ELR (cell line): ENCODE measurements at regions not wholly inside any gene's neighbourhood (a gene's known extent, or its start where the extent isn't known, plus 50 kb on each side); places are given as distances from the start of the nearest gene placed in this dataset.
A peak's percentile ranks its signal among the peaks of the same experiment; 100 is the strongest.

Experiments
- DNase-seq: peaks from one replicate; pipeline ENCODE4 v3.0.0-alpha.2; 2015; ENCODE audit warnings: low read depth

DNA sequence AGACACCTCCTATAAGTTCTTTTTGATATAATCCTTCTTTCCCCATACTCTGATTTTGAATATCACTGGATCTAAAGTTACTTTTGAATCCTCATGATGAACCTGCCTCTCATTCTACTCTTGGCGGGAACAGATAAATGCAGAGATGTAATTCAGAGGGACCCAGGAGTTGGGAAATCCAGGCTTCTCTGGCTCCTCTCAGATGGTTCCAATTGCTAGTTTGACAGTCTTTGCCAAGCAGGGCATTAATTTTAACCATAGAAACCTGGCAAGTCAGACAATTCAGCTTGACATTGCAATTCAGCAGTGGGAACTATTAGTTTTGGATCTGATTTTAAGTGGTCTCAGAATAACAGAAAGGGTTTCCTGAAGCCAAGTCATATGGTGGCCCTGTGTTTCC, 67.3 kb upstream of the KLF12 start:
- DNase-seq = no peak

DNA sequence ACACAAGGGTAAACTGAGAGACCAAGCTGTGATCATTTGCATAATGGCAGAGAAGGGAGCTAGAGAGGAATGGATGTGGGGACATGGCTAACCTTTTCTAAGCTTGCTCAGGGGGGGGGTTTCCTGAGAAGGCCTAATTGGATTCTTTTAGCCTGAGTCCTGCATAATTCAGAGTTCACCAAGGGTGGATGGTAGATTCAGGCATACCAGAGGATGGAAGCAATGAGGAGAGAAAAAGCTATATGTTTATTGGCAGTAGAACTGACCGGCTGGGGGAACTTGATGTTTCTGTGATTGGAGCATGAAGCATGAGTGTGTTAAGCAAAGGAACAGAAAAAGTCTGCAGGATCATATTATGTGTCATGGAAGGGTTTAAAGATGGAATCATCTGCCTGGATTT, 65.9 kb upstream of the KLF12 start:
- DNase-seq = peak; percentile 53

DNA sequence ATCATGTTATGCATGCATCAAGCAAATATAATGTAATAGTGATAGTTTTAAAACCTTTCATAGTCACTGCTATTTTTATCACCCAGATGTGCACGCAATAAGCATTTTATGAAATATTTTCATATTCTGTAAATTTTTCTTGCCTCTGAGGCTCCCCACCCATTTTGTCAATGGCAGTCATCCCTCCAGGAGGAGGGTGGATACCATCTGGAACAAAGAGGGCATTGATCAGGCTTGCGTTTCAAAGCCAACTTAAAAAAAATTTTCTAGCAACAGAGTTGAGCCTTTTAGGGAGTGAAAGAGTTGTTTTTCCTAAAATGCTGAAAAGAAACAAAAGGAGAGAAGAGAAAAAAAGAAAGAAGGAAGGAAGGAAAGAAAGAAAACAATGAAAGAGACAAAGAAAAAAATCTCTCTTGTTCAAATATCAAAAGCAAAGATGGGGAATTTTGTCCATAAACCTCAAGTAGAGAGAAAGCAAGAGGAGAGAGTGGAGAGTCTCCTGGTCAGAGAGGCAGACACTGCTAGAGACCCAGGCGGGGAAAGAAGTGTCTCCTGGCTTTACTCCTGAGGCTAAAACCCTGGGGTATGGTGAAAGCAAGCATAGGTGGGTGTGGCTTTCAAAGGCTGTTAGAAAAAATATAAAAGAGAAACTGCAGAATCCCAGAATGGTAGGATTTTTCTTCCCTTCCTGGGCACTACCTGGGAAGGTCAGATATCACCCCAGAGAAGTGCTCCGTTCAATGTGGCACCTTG, 63.6 kb upstream of the KLF12 start:
- no peak for DNase-seq

DNA sequence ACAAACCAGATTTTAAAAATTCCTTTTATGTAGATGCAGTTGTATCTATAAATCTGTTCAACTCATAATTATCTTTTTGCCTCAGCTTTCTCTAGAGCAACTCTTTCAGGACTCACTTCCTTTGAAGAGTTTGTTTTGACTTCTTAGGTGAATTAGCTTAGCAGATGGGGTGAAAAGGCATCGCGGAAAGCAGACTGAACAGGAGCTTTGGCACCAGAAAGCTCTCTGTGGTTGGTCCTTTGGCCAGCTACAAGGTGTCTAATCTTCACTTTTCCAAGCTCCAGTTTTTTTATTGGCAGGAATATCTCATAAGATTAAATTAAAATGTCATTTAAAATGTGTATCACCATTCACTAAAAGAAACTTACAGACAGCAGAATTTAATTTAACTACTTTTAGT, 60.6 kb upstream of the KLF12 start:
- DNase-seq = no peak

DNA sequence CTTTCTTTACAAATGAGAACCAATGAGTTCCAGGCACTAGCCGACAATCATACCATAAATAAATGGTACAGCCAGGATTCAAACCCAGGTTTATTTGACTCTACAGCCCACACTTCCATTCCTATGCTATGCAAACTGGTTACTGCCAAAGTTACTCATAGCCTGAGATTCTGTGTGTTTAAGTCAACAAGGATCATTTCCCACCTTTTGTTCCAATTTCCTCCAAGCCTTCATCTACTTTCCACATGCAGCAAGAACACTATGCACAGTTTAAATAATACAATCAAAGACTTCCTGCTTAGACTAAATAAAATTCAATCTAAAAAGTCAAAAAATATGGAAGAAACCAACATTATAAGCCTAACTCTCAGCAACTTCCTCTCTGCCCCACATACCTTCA, 59.2 kb upstream of the KLF12 start:
- no peak for DNase-seq

DNA sequence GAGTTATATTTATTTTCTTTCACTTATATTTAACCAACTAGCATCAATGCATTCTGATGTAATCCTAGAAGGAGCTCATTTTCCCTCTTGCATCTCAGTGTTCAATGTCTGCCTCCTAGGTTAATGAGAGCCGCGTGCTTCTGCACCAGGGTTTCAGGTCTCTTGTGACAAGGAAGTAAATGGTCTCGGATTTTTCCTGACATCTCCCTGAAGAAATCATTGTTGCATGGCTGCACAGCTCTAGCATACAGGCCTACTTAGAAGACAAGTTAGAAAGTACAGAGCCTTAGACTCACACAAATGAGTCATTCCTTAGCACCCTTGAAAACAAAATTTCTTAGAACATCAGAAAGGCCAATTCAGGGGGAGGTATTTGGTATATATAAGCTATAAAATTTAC, 57.2 kb upstream of the KLF12 start:
- DNase-seq = peak; percentile 37

DNA sequence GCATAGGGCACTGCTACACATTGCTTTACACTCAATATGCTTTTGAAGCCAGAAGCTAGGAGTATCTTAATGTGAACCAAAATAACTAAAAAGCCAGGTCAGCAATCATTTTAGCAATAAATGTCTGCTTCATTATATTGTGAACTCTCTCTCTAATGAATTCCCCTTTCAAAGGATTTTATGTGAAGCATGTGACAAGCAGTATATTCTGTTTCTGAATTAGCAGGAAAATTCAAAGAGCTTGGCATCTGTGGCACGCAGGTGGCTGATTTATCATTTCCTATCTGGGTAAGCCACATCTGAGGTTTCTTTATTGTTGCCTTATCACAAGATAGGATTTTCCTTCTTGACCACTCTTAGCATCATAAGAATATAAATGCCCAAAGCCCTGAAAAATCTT, 56.8 kb upstream of the KLF12 start:
- DNase-seq = no peak

DNA sequence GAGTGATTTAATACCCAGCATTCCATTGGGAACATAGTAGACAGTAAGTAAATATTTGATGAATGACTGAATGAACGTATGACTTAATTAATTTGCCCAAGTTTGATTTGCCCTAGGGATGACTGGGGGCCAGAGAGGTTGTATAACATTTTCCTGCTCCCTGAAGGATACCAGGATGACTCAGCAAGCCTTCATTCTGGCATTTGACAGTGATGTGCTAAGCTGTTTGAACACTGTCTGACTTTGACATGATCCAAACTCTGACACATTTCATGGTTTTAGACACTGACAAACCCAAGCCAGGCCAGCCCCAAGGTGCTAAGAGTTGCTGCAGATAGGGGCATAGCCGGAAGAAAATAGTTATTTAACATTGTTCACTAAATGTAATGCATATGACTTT, 53.4 kb upstream of the KLF12 start:
- peak; percentile 61 for DNase-seq

DNA sequence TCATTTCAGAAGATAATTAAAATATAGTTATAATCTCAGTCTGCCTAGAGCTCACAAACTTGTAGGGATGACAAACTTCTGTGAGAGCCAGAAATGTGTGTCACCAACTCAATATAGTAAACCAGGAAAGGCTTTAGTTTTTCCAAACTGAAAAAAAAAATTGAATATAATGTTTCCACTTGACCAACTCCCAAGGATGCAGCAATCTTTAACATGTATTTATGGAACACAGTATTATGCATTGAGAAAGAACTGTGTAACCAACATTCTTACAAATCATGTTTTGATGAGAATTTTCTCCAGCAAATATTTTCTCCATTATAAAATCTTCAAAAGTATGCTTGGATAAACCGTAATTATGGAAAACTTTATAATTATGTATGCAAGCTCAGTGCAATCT, 50.1 kb upstream of the KLF12 start:
- DNase-seq = no peak
